HL-60/S4 (cell line): ENCODE measurements at regions not wholly inside any gene's neighbourhood (a gene's known extent, or its start where the extent isn't known, plus 50 kb on each side); places are given as distances from the start of the nearest gene placed in this dataset.

ENCODE experiments used
- in situ Hi-C: fragments of 300-500 bp; cut with MboI; formaldehyde crosslinking; loops from 2 replicates; pipeline ENCODE4 v1.14.3; 2022; ENCODE audit warnings: low sequenced_read_pairs

GRCh38 chr18:61628085-61628484, 264.7 kb downstream of the RNF152 start:
- in situ Hi-C loops, result loop anchor here (25.0 kb wide), 1 partner anchor 509 kb away; no protein-coding TSS in a partner anchor

- in situ Hi-C loops, result loop anchor here (25.0 kb wide), 1 partner anchor 513 kb away; no protein-coding TSS in a partner anchor
Measured at GRCh38 chr18:61624631-61625030, 268.2 kb downstream of the RNF152 start.

- in situ Hi-C loops, result no loop called here
Measured at GRCh38 chr18:61619783-61620182, 273.0 kb downstream of the RNF152 start.

GRCh38 chr18:61618816-61619215, 274.0 kb downstream of the RNF152 start:
- in situ Hi-C loops, result no loop called here

- in situ Hi-C loops, result no loop called here
Measured at GRCh38 chr18:61616111-61616610, 276.6 kb downstream of the RNF152 start.

GRCh38 chr18:61612517-61612916, 279.3 kb downstream of the CDH20 start:
- in situ Hi-C loops, result no loop called here

- in situ Hi-C loops, result no loop called here
Measured at GRCh38 chr18:61609131-61609530, 275.9 kb downstream of the CDH20 start.

GRCh38 chr18:61608316-61608715, 275.1 kb downstream of the CDH20 start:
- in situ Hi-C loops, result no loop called here

- in situ Hi-C loops, result no loop called here
Measured at GRCh38 chr18:61607867-61608266, 274.6 kb downstream of the CDH20 start.

GRCh38 chr18:61606759-61607158, 273.5 kb downstream of the CDH20 start:
- in situ Hi-C loops, result no loop called here

GRCh38 chr18:61606068-61606660, 272.9 kb downstream of the CDH20 start:
- in situ Hi-C loops, result no loop called here

GRCh38 chr18:61605376-61606067, 272.3 kb downstream of the CDH20 start:
- in situ Hi-C loops, result no loop called here
